Fibroblast of lung (primary cell): ENCODE measurements at regions not wholly inside any gene's neighbourhood (a gene's known extent, or its start where the extent isn't known, plus 50 kb on each side); places are given as distances from the start of the nearest gene placed in this dataset.

ENCODE experiments used
- EZH2 ChIP-seq: IDR thresholded peaks from 2 replicates; pipeline ENCODE4 v1.5.1; 2012; ENCODE audit warnings: low read length, control low read depth, mild to moderate bottlenecking; ENCODE audit errors: missing control alignments
- TF ChIP-seq, protein P1 (sequence below), 2 donors: IDR thresholded peaks in 1 of 2; conservative IDR thresholded peaks in 1 of 2; 1 replicate in 1 of 2; 2 replicates in 1 of 2; pipeline ENCODE4 v1.5.1; 2011 to 2012; ENCODE audit warnings: low read length in 2 of 2, control low read depth in 1 of 2, inconsistent platforms in 1 of 2, low read depth in 1 of 2, mild to moderate bottlenecking in 1 of 2

DNA sequence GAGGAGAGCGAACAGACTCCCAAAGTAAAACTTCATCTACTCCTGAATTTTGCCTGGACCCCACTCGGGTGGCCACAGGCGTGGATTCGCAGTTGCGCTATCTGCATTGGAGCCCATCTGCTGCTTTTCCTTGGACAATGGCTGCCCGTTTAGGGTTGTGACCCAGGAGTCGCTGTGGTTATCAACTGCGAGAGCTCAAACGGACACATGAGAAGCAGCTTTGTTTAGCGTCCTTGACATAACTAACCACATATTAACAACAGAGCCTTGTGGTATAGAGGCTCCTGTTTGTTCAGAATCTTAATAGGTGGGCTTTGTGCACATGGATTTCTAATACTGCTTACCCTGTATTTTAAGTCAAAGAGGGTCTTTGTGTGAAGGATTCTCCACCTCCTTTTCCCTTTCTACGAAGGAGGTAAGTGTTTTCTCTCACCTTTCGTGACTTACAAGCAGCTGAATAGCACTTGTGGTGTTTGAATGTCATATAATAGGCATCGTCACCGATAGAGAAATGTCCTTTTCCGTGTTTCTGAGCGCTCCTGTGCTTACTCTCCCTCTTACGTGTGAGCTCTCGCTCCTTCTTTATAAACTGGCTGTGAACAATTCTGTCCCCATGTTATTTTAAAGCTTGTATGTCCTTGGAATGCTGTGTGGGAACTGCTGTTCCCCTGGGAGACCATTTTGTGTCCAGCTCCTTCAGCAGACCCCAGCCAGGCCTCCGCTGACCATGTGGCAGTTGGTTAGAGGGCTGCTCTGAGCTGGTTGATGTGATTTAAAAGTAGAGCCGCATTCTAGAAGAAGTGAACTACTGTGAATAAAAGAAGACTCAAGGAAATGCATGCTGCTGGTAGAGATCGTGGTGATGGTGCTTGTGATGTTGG lies 441.4 kb downstream of the RPS6KC1 start:
- TF ChIP-seq, protein P1, sequence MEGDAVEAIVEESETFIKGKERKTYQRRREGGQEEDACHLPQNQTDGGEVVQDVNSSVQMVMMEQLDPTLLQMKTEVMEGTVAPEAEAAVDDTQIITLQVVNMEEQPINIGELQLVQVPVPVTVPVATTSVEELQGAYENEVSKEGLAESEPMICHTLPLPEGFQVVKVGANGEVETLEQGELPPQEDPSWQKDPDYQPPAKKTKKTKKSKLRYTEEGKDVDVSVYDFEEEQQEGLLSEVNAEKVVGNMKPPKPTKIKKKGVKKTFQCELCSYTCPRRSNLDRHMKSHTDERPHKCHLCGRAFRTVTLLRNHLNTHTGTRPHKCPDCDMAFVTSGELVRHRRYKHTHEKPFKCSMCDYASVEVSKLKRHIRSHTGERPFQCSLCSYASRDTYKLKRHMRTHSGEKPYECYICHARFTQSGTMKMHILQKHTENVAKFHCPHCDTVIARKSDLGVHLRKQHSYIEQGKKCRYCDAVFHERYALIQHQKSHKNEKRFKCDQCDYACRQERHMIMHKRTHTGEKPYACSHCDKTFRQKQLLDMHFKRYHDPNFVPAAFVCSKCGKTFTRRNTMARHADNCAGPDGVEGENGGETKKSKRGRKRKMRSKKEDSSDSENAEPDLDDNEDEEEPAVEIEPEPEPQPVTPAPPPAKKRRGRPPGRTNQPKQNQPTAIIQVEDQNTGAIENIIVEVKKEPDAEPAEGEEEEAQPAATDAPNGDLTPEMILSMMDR (conservative IDR thresholded peaks at IDR 0.05 in 1 of 2, IDR thresholded peaks at IDR 0.05 in 1 of 2; ENCODE audit: low read depth in 1 of 2, low read length in 2 of 2), result no peak
- no peak for TF ChIP-seq EZH2
